GM19035 (cell line): ENCODE measurements at regions not wholly inside any gene's neighbourhood (a gene's known extent, or its start where the extent isn't known, plus 50 kb on each side); places are given as distances from the start of the nearest gene placed in this dataset.

Experiments
- ATAC-seq: cut with Tn5 transposase; IDR thresholded peaks from one replicate; pipeline ENCODE4 v1.9.1; 2021; ENCODE audit not compliant: unreplicated experiment

GRCh38 chr18:51801514-51801913, 538.5 kb upstream of the DCC start:
- ATAC-seq: no peak

- no peak for ATAC-seq
Measured at GRCh38 chr18:51802569-51803428, 537.2 kb upstream of the DCC start.

- ATAC-seq: no peak
Measured at GRCh38 chr18:51807336-51807735, 532.7 kb upstream of the DCC start.

GRCh38 chr18:51811883-51812282, 528.1 kb upstream of the DCC start:
- no peak for ATAC-seq

GRCh38 chr18:51813740-51814139, 526.3 kb upstream of the DCC start:
- no peak for ATAC-seq

- ATAC-seq: no peak
Measured at GRCh38 chr18:51821610-51822009, 518.4 kb upstream of the DCC start.

- no peak for ATAC-seq
Measured at GRCh38 chr18:51824746-51825145, 515.3 kb upstream of the DCC start.

GRCh38 chr18:51833850-51834249, 506.1 kb upstream of the DCC start:
- no peak for ATAC-seq

GRCh38 chr18:51848702-51849101, 491.3 kb upstream of the DCC start:
- ATAC-seq: no peak

- ATAC-seq: no peak
Measured at GRCh38 chr18:51852681-51853080, 487.3 kb upstream of the DCC start.

- ATAC-seq: no peak
Measured at GRCh38 chr18:51857989-51858388, 482.0 kb upstream of the DCC start.

GRCh38 chr18:51861046-51861445, 479.0 kb upstream of the DCC start:
- no peak for ATAC-seq

- no peak for ATAC-seq
Measured at GRCh38 chr18:51862051-51862715, 477.8 kb upstream of the DCC start.

GRCh38 chr18:51864219-51864965, 475.6 kb upstream of the DCC start:
- no peak for ATAC-seq

GRCh38 chr18:51865538-51865937, 474.5 kb upstream of the DCC start:
- no peak for ATAC-seq

- no peak for ATAC-seq
Measured at GRCh38 chr18:51867767-51868166, 472.2 kb upstream of the DCC start.

GRCh38 chr18:51878724-51879123, 461.3 kb upstream of the DCC start:
- ATAC-seq: no peak

- no peak for ATAC-seq
Measured at GRCh38 chr18:51879329-51879728, 460.7 kb upstream of the DCC start.

GRCh38 chr18:51881394-51881793, 458.6 kb upstream of the DCC start:
- ATAC-seq: no peak

- ATAC-seq: no peak
Measured at GRCh38 chr18:51884039-51884438, 456.0 kb upstream of the DCC start.

- no peak for ATAC-seq
Measured at GRCh38 chr18:51890762-51891161, 449.2 kb upstream of the DCC start.

GRCh38 chr18:51891876-51892275, 448.1 kb upstream of the DCC start:
- no peak for ATAC-seq
